ENCODE measurements at regions not wholly inside any gene's neighbourhood (a gene's known extent, or its start where the extent isn't known, plus 50 kb on each side); places are given as distances from the start of the nearest gene placed in this dataset.

DNA sequence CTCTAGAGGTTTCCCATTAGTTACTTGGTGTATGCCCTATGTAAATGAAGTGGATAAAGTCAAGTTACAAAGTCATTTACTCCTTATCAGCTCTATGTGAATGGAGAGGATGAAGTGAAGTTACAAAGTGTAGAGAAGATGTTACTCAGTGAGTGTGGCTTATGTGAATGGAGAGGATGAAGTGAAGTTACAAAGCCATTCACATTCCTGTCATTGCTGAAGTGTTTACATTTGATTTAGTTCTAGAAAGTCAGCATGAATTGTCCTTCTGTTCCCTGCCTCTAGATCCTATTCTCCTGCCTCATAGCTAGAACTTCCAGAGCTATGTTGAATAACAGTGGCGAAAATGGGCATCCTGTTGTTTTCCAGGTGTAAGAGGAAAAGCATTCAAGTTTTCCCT is 880.1 kb downstream of the DNAJB9 start:
- TF ChIP-seq, protein P1, sequence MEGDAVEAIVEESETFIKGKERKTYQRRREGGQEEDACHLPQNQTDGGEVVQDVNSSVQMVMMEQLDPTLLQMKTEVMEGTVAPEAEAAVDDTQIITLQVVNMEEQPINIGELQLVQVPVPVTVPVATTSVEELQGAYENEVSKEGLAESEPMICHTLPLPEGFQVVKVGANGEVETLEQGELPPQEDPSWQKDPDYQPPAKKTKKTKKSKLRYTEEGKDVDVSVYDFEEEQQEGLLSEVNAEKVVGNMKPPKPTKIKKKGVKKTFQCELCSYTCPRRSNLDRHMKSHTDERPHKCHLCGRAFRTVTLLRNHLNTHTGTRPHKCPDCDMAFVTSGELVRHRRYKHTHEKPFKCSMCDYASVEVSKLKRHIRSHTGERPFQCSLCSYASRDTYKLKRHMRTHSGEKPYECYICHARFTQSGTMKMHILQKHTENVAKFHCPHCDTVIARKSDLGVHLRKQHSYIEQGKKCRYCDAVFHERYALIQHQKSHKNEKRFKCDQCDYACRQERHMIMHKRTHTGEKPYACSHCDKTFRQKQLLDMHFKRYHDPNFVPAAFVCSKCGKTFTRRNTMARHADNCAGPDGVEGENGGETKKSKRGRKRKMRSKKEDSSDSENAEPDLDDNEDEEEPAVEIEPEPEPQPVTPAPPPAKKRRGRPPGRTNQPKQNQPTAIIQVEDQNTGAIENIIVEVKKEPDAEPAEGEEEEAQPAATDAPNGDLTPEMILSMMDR (IDR thresholded peaks at IDR 0.05): no peak
- TF ChIP-seq POLR2A (IDR thresholded peaks at IDR 0.05): no peak
